ENCODE measurements at regions not wholly inside any gene's neighbourhood (a gene's known extent, or its start where the extent isn't known, plus 50 kb on each side); places are given as distances from the start of the nearest gene placed in this dataset.

GRCh38 chr4:148561467-148561866 is 119.3 kb upstream of the NR3C2 start:
- DNase-seq (no peak), ATAC-seq (no peak)
- intact Hi-C loops (cut with DNase I; ENCODE audit: low total_unique reads) (no loop called here), in situ Hi-C loops (cut with MboI; ENCODE audit: low sequenced_read_pairs in 4 of 4) (no loop called here)
- Histone ChIP-seq H3K27ac (no peak overlapping the region), H3K9me3 (no peaks in the 10 kb centered on the region), H3K4me3 (no peak overlapping the region), H3K27me3 (no peaks in the 10 kb centered on the region), H3K4me1 (no peaks in the 10 kb centered on the region), H3K36me3 (no peaks in the 10 kb centered on the region)
- no peak for TF ChIP-seq POLR2A (IDR thresholded peaks at IDR 0.05)
- TF ChIP-seq CTCF (IDR thresholded peaks at IDR 0.05 in 4 of 5, conservative IDR thresholded peaks at IDR 0.05 in 1 of 5): no peak

DNA sequence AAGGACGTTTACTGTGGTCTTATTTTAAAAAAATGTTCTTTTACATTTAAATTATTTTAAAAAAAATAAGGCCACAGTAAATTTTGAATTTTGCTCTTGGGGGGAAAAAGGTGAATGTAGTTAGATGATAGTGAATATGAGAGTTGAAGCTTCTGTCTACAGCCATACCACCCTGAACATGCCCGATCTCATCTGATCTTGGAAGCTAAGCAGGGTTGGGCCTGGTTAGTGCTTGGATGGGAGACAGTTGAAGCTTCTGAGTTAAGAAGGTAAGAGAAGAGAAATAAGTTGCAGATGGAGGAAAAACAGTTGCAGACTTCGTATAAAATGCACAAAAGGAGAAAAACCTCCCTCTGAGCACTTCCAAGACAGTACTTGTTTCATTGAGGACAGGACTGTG is 115.6 kb upstream of the NR3C2 start:
- ATAC-seq: no peak
- intact Hi-C loops (cut with DNase I; ENCODE audit: low total_unique reads): no loop called here

GRCh38 chr4:148550788-148551187 is 108.6 kb upstream of the NR3C2 start:
- H3K36me3 ChIP-seq: no peaks in the 10 kb centered on the region
- no peaks in the 10 kb centered on the region for H3K27me3 ChIP-seq
- no peaks in the 10 kb centered on the region for H3K9me3 ChIP-seq
- ATAC-seq (no peak), DNase-seq (no peak)
- H3K4me3 ChIP-seq: no peak overlapping the region
- no peak for TF ChIP-seq CTCF (IDR thresholded peaks at IDR 0.05 in 4 of 5, conservative IDR thresholded peaks at IDR 0.05 in 1 of 5)
- no peak for TF ChIP-seq POLR2A (IDR thresholded peaks at IDR 0.05)
- in situ Hi-C loops (cut with MboI; ENCODE audit: low sequenced_read_pairs in 4 of 4): no loop called here
- no peak overlapping the region for H3K27ac ChIP-seq
- intact Hi-C loops (cut with DNase I; ENCODE audit: low total_unique reads): no loop called here
- no peaks in the 10 kb centered on the region for H3K4me1 ChIP-seq

More for the DNA sequence above, 115.6 kb upstream of the NR3C2 start:
- TF ChIP-seq CTCF (IDR thresholded peaks at IDR 0.05 in 4 of 5, conservative IDR thresholded peaks at IDR 0.05 in 1 of 5): no peak
- TF ChIP-seq POLR2A (IDR thresholded peaks at IDR 0.05): no peak
- Histone ChIP-seq H3K4me1 (no peaks in the 10 kb centered on the region), H3K36me3 (no peaks in the 10 kb centered on the region), H3K4me3 (no peak overlapping the region), H3K27me3 (no peaks in the 10 kb centered on the region), H3K27ac (no peak overlapping the region), H3K9me3 (no peaks in the 10 kb centered on the region)
- in situ Hi-C loops (cut with MboI; ENCODE audit: low sequenced_read_pairs in 4 of 4): no loop called here
- no peak for DNase-seq

DNA sequence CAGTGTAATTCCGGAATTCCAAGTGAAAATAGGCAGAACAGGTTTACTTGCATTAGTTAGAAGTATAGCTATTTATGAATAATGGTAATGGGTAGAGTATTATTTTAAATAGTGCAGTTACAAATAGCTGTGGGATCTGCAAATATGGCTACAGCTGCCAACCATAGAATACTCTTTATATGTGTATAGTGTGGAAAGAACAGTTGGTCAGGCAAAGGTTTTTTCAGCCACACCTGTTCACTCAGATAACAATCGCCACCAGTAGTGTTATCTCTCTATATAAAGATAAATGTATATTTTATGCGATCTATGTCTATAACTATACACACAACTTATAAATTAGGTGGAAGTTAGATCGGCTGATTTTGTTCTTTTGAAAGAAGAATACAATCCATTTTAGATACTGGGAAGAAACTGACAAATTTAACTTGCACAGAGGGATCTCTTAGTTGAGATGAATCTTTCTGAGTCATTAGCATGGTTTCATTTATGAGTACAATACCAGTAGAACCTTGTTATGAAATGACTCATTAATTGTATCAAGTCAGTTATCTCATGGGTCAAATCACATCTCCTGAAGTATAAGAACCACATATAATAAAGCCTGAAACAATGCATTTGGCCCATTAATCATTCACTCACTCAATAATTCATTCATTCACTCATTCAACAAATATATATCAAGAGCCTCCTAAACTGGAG is 100.9 kb upstream of the NR3C2 start:
- no peaks in the 10 kb centered on the region for H3K36me3 ChIP-seq
- H3K9me3 ChIP-seq: no peaks in the 10 kb centered on the region
- intact Hi-C loops (cut with DNase I; ENCODE audit: low total_unique reads): no loop called here
- H3K4me3 ChIP-seq: no peak overlapping the region
- no peak for DNase-seq
- H3K27ac ChIP-seq: no peak overlapping the region
- TF ChIP-seq POLR2A (IDR thresholded peaks at IDR 0.05) (no peak), CTCF (IDR thresholded peaks at IDR 0.05 in 4 of 5, conservative IDR thresholded peaks at IDR 0.05 in 1 of 5) (no peak)
- no peaks in the 10 kb centered on the region for H3K4me1 ChIP-seq
- H3K27me3 ChIP-seq: no peaks in the 10 kb centered on the region
- ATAC-seq: no peak
- in situ Hi-C loops (cut with MboI; ENCODE audit: low sequenced_read_pairs in 4 of 4): loop anchor here in 1 of 4 donors (25.0 kb wide), 1 partner anchor 106 kb away; the partner anchor contains the start of gene NR3C2

Data from gastrocnemius medialis (tissue), 4 donors.